Endodermal cell (in vitro differentiated cells): ENCODE measurements at regions not wholly inside any gene's neighbourhood (a gene's known extent, or its start where the extent isn't known, plus 50 kb on each side); places are given as distances from the start of the nearest gene placed in this dataset.
A peak's percentile ranks its signal among the peaks of the same experiment; 100 is the strongest.
"Not testable (repeated sequence)": the region's sequence is repeated elsewhere in the genome, so short reads cannot be mapped to it uniquely, and the experiment has no call there.

Experiments
- DNase-seq: peaks from one replicate; pipeline ENCODE4 v3.0.0-alpha.2; 2017
- H3K27ac ChIP-seq: 2 replicates; pipeline ENCODE4 v1.5.1; 2013; ENCODE audit warnings: mild to moderate bottlenecking, low read depth, low read length, moderate library complexity
- H3K27me3 ChIP-seq: 2 replicates; pipeline ENCODE4 v1.6.1; 2013; ENCODE audit warnings: mild to moderate bottlenecking, low read length, moderate library complexity; ENCODE audit not compliant: insufficient read depth, control insufficient read depth, poor library complexity, severe bottlenecking
- H3K36me3 ChIP-seq: 2 replicates; pipeline ENCODE4 v1.7.0; 2013; ENCODE audit warnings: mild to moderate bottlenecking, low read length, moderate library complexity; ENCODE audit not compliant: control insufficient read depth, insufficient read depth
- H3K4me1 ChIP-seq: one replicate; pipeline ENCODE4 v1.7.0; 2013; ENCODE audit warnings: low read length; ENCODE audit not compliant: control insufficient read depth, insufficient read depth
- H3K4me3 ChIP-seq: 2 replicates; pipeline ENCODE4 v1.5.1; 2013; ENCODE audit warnings: mild to moderate bottlenecking, low read length, moderate library complexity
- H3K9ac ChIP-seq: 2 replicates; pipeline ENCODE4 v1.6.1; 2013; ENCODE audit warnings: mild to moderate bottlenecking, low read length, moderate library complexity; ENCODE audit not compliant: poor library complexity, severe bottlenecking; ENCODE audit errors: extremely low read depth
- H3K9me3 ChIP-seq: 2 replicates; pipeline ENCODE4 v1.6.1; 2013; ENCODE audit warnings: mild to moderate bottlenecking, low read length, moderate library complexity; ENCODE audit not compliant: control insufficient read depth
- H3K27ac Mint-ChIP-seq: 2 replicates; pipeline ENCODE4 v1.8.0; 2020; ENCODE audit warnings: mixed read lengths
- H3K27me3 Mint-ChIP-seq: 2 replicates; pipeline ENCODE4 v1.8.0; 2021; ENCODE audit warnings: mild to moderate bottlenecking, mixed read lengths; ENCODE audit not compliant: insufficient read depth
- H3K36me3 Mint-ChIP-seq: 2 replicates; pipeline ENCODE4 v1.8.0; 2020; ENCODE audit warnings: low read depth, mixed read lengths
- H3K4me1 Mint-ChIP-seq: 2 replicates; pipeline ENCODE4 v1.8.0; 2020; ENCODE audit warnings: mixed read lengths
- H3K4me3 Mint-ChIP-seq: 2 replicates; pipeline ENCODE4 v1.8.0; 2020; ENCODE audit warnings: mild to moderate bottlenecking, moderate library complexity, mixed read lengths
- H3K9me3 Mint-ChIP-seq: 2 replicates; pipeline ENCODE4 v1.8.0; 2020; ENCODE audit warnings: mild to moderate bottlenecking, mixed read lengths
- WGBS, 2 experiments: methylation state at CpG; one replicate each; pipeline versions ENCODE4 v1.1.5 to v1.1.7; 2013; ENCODE audit warnings: missing lambda C conversion rate in 2 of 2, mixed read lengths in 1 of 2; ENCODE audit not compliant: insufficient coverage in 1 of 2, insufficient read length in 1 of 2; 5-methylcytosine and 5-hydroxymethylcytosine counted together

DNA sequence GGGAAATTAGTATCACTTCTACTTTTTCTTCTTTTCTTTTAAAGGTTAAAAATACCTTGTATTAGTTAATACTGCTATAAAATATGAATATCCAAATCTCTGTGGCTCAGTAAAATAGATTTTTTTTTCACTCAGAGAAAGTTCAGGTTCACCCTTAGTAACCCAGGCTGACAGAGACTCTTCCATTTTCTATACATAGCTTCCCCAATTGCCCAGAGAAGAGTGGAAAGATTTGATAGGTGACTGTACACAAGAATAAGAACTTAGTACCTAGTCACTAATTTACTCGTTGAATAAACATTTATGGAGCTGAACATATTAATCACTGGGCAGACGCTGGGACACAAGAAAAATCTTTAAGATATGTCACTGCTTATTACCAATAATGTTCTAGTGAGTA lies 77.2 kb upstream of the AGAP9 start:
- H3K27me3 Mint-ChIP-seq, H3K27ac Mint-ChIP-seq, H3K9me3 Mint-ChIP-seq, H3K27me3 ChIP-seq, H3K36me3 Mint-ChIP-seq, H3K4me3 Mint-ChIP-seq, H3K4me1 Mint-ChIP-seq, H3K9me3 ChIP-seq, H3K4me3 ChIP-seq, H3K27ac ChIP-seq, H3K4me1 ChIP-seq, DNase-seq, H3K9ac ChIP-seq, H3K36me3 ChIP-seq: not testable (repeated sequence)
- 100% methylated on average over 2 of the region's 2 CpGs; no CpG with 5 or more reads in 1 of the 2 experiments for WGBS, 2 experiments

DNA sequence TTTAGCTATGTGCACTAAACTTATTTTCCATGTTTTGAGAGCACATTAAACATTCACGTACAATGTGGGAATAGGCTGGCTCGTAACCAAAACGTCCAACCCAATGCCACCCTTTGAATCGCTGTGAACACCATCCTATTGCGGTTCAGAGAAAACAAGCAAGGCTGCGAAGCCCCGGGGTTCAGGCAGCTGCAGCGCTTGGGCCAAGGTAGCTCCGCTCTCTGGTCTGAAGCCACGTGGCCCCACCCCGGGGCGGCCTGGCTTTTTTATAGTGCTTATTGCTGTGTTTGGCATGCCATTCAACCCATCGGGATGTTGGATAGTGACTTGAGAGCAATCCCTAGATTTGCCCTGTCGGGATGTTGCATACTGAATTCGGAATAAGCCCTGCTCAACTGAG lies 76.7 kb upstream of the AGAP9 start:
- H3K9ac ChIP-seq, H3K36me3 Mint-ChIP-seq, H3K4me3 Mint-ChIP-seq, H3K4me3 ChIP-seq, H3K27ac Mint-ChIP-seq, H3K9me3 ChIP-seq, H3K4me1 Mint-ChIP-seq, H3K4me1 ChIP-seq, H3K27me3 ChIP-seq, H3K36me3 ChIP-seq, H3K27me3 Mint-ChIP-seq, H3K27ac ChIP-seq, H3K9me3 Mint-ChIP-seq: not testable (repeated sequence)
- peak; percentile 13 for DNase-seq
- WGBS, 2 experiments = 96% methylated on average over 10 of the region's 15 CpGs; no CpG with 5 or more reads in 1 of the 2 experiments

DNA sequence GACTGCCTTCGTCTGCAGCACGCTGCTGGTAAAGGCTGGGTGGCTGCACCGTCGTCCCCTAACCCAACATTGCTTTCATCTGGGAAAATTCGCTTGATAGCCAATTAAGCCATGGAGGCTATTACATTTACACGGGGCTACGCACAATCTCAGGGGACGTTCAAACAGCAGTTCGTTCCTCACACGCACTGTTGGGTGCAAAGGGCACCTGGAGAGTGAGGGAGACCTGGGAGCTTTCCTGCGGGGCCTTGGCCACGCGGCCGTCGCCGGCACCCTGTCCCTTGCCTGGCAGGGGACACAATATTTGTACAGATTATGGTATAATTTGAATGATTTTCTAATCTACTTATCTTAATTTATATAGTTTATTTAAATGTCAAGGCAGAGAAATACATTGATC lies 76.2 kb upstream of the AGAP9 start:
- H3K27me3 Mint-ChIP-seq, H3K4me3 ChIP-seq, H3K4me1 Mint-ChIP-seq, H3K9me3 ChIP-seq, H3K27ac Mint-ChIP-seq, H3K9ac ChIP-seq, H3K4me3 Mint-ChIP-seq, H3K27ac ChIP-seq, H3K36me3 ChIP-seq, H3K36me3 Mint-ChIP-seq, H3K9me3 Mint-ChIP-seq, H3K27me3 ChIP-seq, H3K4me1 ChIP-seq: not testable (repeated sequence)
- DNase-seq = peak; percentile 8
- 89 to 94% methylated on average over 3 to 16 of the region's 16 CpGs for whole genome bisulfite sequencing, 2 experiments

DNA sequence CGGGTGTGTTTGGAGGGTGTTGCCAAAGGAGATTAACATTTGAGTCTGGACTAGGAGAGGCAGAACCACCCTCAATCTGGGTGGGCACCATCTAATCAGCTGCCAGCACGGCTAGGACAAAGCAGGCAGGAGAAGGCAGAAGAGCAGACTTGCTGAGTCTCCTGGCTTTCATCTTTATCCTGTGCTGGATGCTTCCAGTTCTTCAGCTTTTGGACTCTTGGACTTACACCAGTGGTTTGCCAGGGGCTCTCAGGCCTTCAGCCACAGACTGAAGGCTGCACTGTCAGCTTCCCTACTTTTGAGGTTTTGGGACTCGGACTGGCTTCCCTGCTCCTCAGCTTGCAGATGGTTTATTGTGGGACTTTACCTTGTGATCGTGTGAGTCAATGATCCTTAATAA lies 70.4 kb upstream of the AGAP9 start:
- not testable (repeated sequence) for DNase-seq, H3K27ac Mint-ChIP-seq, H3K27me3 ChIP-seq, H3K9me3 ChIP-seq, H3K36me3 Mint-ChIP-seq, H3K27me3 Mint-ChIP-seq, H3K4me1 ChIP-seq, H3K27ac ChIP-seq, H3K4me1 Mint-ChIP-seq, H3K36me3 ChIP-seq, H3K9ac ChIP-seq, H3K4me3 Mint-ChIP-seq, H3K9me3 Mint-ChIP-seq, H3K4me3 ChIP-seq
- WGBS, 2 experiments = 100% methylated on average over 1 of the region's 4 CpGs; no CpG with 5 or more reads in 1 of the 2 experiments

GRCh38 chr10:47593129-47593528 lies 69.7 kb upstream of the AGAP9 start:
- not testable (repeated sequence) for H3K4me3 Mint-ChIP-seq, H3K9ac ChIP-seq, H3K9me3 ChIP-seq, H3K27ac ChIP-seq, H3K27me3 Mint-ChIP-seq, DNase-seq, H3K27ac Mint-ChIP-seq, H3K4me3 ChIP-seq, H3K4me1 Mint-ChIP-seq, H3K9me3 Mint-ChIP-seq, H3K4me1 ChIP-seq, H3K27me3 ChIP-seq, H3K36me3 Mint-ChIP-seq, H3K36me3 ChIP-seq
- WGBS, 2 experiments = 84% methylated on average over 2 of the region's 2 CpGs; no CpG with 5 or more reads in 1 of the 2 experiments

- DNase-seq, H3K4me1 Mint-ChIP-seq, H3K9me3 Mint-ChIP-seq, H3K9ac ChIP-seq, H3K27me3 ChIP-seq, H3K9me3 ChIP-seq, H3K36me3 ChIP-seq, H3K27ac ChIP-seq, H3K36me3 Mint-ChIP-seq, H3K4me1 ChIP-seq, H3K27ac Mint-ChIP-seq, H3K4me3 Mint-ChIP-seq, H3K4me3 ChIP-seq, H3K27me3 Mint-ChIP-seq: not testable (repeated sequence)
- WGBS, 2 experiments = 93% methylated on average over 2 of the region's 3 CpGs; no CpG with 5 or more reads in 1 of the 2 experiments
These were observed 67.5 kb upstream of the AGAP9 start for GRCh38 chr10:47590956-47591355.

GRCh38 chr10:47590534-47590933 lies 67.1 kb upstream of the AGAP9 start:
- H3K36me3 Mint-ChIP-seq, H3K27ac ChIP-seq, DNase-seq, H3K9me3 ChIP-seq, H3K4me3 Mint-ChIP-seq, H3K4me3 ChIP-seq, H3K4me1 Mint-ChIP-seq, H3K36me3 ChIP-seq, H3K27me3 ChIP-seq, H3K9me3 Mint-ChIP-seq, H3K27ac Mint-ChIP-seq, H3K4me1 ChIP-seq, H3K9ac ChIP-seq, H3K27me3 Mint-ChIP-seq: not testable (repeated sequence)
- WGBS, 2 experiments = no CpG with 5 or more reads among the region's 2 CpGs
